T-cell (primary cell): ENCODE measurements at regions not wholly inside any gene's neighbourhood (a gene's known extent, or its start where the extent isn't known, plus 50 kb on each side); places are given as distances from the start of the nearest gene placed in this dataset.

ENCODE experiments used
- ATAC-seq, 4 experiments: fragments of 200-7000 bp in 3 of 4; fragments of 150-1000 bp in 1 of 4; cut with Tn5 transposase; replicated peaks in 1 of 4; 1 replicate in 3 of 4; 2 replicates in 1 of 4; pipeline ENCODE4 v1.10.0; 2021; ENCODE audit warnings: moderate library complexity in 3 of 4, mild to moderate bottlenecking in 2 of 4, moderate number of reproducible peaks in 1 of 4
- CTCF ChIA-PET, 2 donors: fragments of 300-600 bp; sonication (Branson Sonifier 250); formaldehyde crosslinking; loops; one replicate each; lab custom pipeline; 2022; ENCODE audit warnings: antibody characterized with exemption in 2 of 2; lab: Charles Lee
- POLR2A ChIA-PET, 2 donors: fragments of 300-600 bp; sonication (Branson Sonifier 250); formaldehyde crosslinking; loops; one replicate each; lab custom pipeline; 2022; ENCODE audit warnings: antibody characterized with exemption in 2 of 2; lab: Charles Lee
- DNase-seq, 35 experiments: peaks; one replicate each; pipeline versions ENCODE4 v3.0.0 to v3.0.0-alpha.2; 2013 to 2023
- H3K27ac ChIP-seq: one replicate; pipeline ENCODE4 v1.5.1; 2013; ENCODE audit warnings: low read length
- H3K27me3 ChIP-seq, 2 experiments: replicated peaks in 1 of 2; 1 replicate in 1 of 2; 2 replicates in 1 of 2; pipeline versions ENCODE4 v1.6.1 to v1.7.0; 2013; ENCODE audit warnings: low read length in 1 of 2, mixed read lengths in 1 of 2; ENCODE audit not compliant: control insufficient read depth in 2 of 2, insufficient read depth in 2 of 2; ENCODE audit errors: extremely low read depth in 1 of 2
- H3K36me3 ChIP-seq, 2 donors: 1 replicate in 1 of 2; 2 replicates in 1 of 2; pipeline versions ENCODE4 v1.6.1 to v1.7.0; 2013; ENCODE audit warnings: low read length in 1 of 2; ENCODE audit not compliant: control insufficient read depth in 2 of 2, insufficient read depth in 1 of 2; ENCODE audit errors: extremely low read depth in 1 of 2
- H3K4me1 ChIP-seq, 2 experiments: 1 replicate in 1 of 2; 2 replicates in 1 of 2; pipeline versions ENCODE4 v1.6.1 to v1.7.0; 2013; ENCODE audit warnings: low read length in 2 of 2, mixed read lengths in 1 of 2; ENCODE audit not compliant: insufficient read depth in 2 of 2, control insufficient read depth in 1 of 2; ENCODE audit errors: extremely low read depth in 1 of 2
- H3K4me3 ChIP-seq, 2 donors: 1 replicate in 1 of 2; 2 replicates in 1 of 2; pipeline versions ENCODE4 v1.5.1 to v1.7.0; 2013; ENCODE audit warnings: mild to moderate bottlenecking in 2 of 2, low read length in 1 of 2, moderate library complexity in 1 of 2; ENCODE audit not compliant: control insufficient read depth in 1 of 2; ENCODE audit errors: extremely low read depth in 1 of 2
- H3K9me3 ChIP-seq: 2 replicates; pipeline ENCODE4 v1.7.0; 2013
- H3K27ac Mint-ChIP-seq, 2 donors: one replicate each; pipeline ENCODE4 v1.8.0; 2020 to 2021; ENCODE audit warnings: mild to moderate bottlenecking in 2 of 2, mixed read lengths in 2 of 2
- H3K27me3 Mint-ChIP-seq, 2 donors: one replicate each; pipeline ENCODE4 v1.8.0; 2021 to 2022; ENCODE audit warnings: mixed read lengths in 2 of 2
- H3K36me3 Mint-ChIP-seq: one replicate; pipeline ENCODE4 v1.8.0; 2021; ENCODE audit warnings: mixed read lengths
- H3K4me1 Mint-ChIP-seq, 3 donors: one replicate each; pipeline ENCODE4 v1.8.0; 2020 to 2022; ENCODE audit warnings: mixed read lengths in 3 of 3, mild to moderate bottlenecking in 1 of 3
- H3K4me3 Mint-ChIP-seq, 3 donors: one replicate each; pipeline ENCODE4 v1.8.0; 2020 to 2022; ENCODE audit warnings: mild to moderate bottlenecking in 3 of 3, mixed read lengths in 3 of 3, moderate library complexity in 3 of 3
- H3K9me3 Mint-ChIP-seq, 3 donors: one replicate each; pipeline ENCODE4 v1.8.0; 2020 to 2022; ENCODE audit warnings: mixed read lengths in 3 of 3
- WGBS: methylation state at CpG from one replicate; pipeline ENCODE4 v1.1.5; 2013; ENCODE audit warnings: missing lambda C conversion rate; ENCODE audit not compliant: insufficient coverage; 5-methylcytosine and 5-hydroxymethylcytosine counted together

DNA sequence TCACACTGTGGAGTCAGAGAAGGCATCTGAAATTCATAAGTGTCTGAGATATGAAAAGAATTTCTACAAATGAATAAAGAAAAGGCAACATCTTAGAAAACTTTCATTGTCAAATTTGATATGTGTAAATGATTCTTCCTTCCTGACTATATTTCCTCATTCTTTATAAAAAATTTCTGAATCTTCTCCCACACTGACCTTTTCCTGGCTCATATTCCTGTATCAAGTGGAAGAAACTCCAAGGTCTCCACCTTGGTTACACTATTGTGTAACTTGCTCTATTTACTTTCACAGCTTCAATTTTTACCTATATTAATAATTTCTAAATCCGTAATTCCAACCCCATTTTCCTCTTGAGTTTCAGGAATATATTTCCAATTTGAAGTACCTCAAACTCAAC, 93.5 kb upstream of the FBXL7 start:
- Histone ChIP-seq H3K36me3 (no peaks in the 10 kb centered on the region), H3K27ac (no peak overlapping the region), H3K4me1 (no peaks in the 10 kb centered on the region), H3K9me3 (no peaks in the 10 kb centered on the region), H3K4me3 (no peak overlapping the region), H3K27me3 (no peaks in the 10 kb centered on the region)
- ChIA-PET POLR2A (no interaction called here), CTCF (no interaction called here)
- H3K27ac Mint-ChIP-seq = no peak overlapping the region
- no peak overlapping the region for H3K4me3 Mint-ChIP-seq
- DNase-seq (no peak), ATAC-seq (no peak)
- H3K4me1 Mint-ChIP-seq = no peaks in the 10 kb centered on the region
- WGBS = no CpG with 5 or more reads among the region's 1 CpG
- H3K36me3 Mint-ChIP-seq = no peaks in the 10 kb centered on the region
- H3K9me3 Mint-ChIP-seq = peaks cover 7 to 25% (median 8%) of the 10 kb centered on the region in 3 donors
- H3K27me3 Mint-ChIP-seq = no peaks in the 10 kb centered on the region

DNA sequence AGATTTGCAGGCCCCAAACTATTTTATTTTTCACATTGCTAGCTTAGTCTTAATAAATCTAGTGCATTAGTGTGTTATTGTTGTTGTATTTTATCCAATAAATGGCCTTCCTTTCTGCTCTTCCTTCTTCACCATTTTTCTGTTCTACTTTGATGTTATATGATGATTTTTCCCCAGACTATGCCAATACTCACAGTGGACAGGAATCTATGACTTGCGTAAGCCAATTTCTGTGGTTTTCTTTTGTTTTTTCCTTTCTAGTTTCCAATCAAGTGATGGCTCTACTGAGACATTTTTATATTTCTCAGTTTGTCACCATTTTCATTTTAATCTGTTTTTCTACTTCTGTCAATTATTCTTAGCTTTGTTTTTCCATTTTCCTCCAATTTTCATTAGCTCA, 106.8 kb upstream of the FBXL7 start:
- CTCF ChIA-PET = no interaction called here
- Histone ChIP-seq H3K27me3 (no peaks in the 10 kb centered on the region), H3K9me3 (no peaks in the 10 kb centered on the region), H3K36me3 (no peaks in the 10 kb centered on the region), H3K27ac (no peak overlapping the region), H3K4me1 (no peaks in the 10 kb centered on the region), H3K4me3 (no peak overlapping the region)
- no peaks in the 10 kb centered on the region for H3K4me1 Mint-ChIP-seq
- DNase-seq = no peak
- POLR2A ChIA-PET = no interaction called here
- H3K36me3 Mint-ChIP-seq = no peaks in the 10 kb centered on the region
- no peak overlapping the region for H3K4me3 Mint-ChIP-seq
- ATAC-seq = no peak
- peaks cover 0 to 8% (median 0%) of the 10 kb centered on the region in 3 donors for H3K9me3 Mint-ChIP-seq
- no CpG with 5 or more reads among the region's 1 CpG for WGBS
- no peaks in the 10 kb centered on the region for H3K27me3 Mint-ChIP-seq
- no peak overlapping the region for H3K27ac Mint-ChIP-seq

- WGBS = 80% methylated on average over 3 of the region's 12 CpGs
- no peaks in the 10 kb centered on the region for H3K27me3 Mint-ChIP-seq
- peaks cover 0 to 15% (median 4%) of the 10 kb centered on the region in 3 donors for H3K9me3 Mint-ChIP-seq
These were observed 108.1 kb upstream of the FBXL7 start for GRCh38 chr5:15391704-15392397.

GRCh38 chr5:15388866-15389265, 111.1 kb upstream of the FBXL7 start:
- DNase-seq = no peak
- ChIA-PET POLR2A (no interaction called here), CTCF (no interaction called here)
- H3K27me3 Mint-ChIP-seq = peaks cover 0 to 3% of the 10 kb centered on the region in 2 donors
- H3K27ac ChIP-seq = no peak overlapping the region
- no peaks in the 10 kb centered on the region for H3K4me1 Mint-ChIP-seq
- ATAC-seq = no peak
- H3K4me3 Mint-ChIP-seq = no peak overlapping the region
- H3K27ac Mint-ChIP-seq = no peak overlapping the region
- no peaks in the 10 kb centered on the region for H3K4me1 ChIP-seq
- H3K27me3 ChIP-seq = peaks cover 0 to 5% of the 10 kb centered on the region in 2 experiments
- H3K36me3 ChIP-seq = no peaks in the 10 kb centered on the region
- H3K4me3 ChIP-seq = no peak overlapping the region
- peaks cover 0 to 17% (median 8%) of the 10 kb centered on the region in 3 donors for H3K9me3 Mint-ChIP-seq
- H3K9me3 ChIP-seq = no peaks in the 10 kb centered on the region
- H3K36me3 Mint-ChIP-seq = no peaks in the 10 kb centered on the region
- 80% methylated on average over 1 of the region's 2 CpGs for WGBS

More at GRCh38 chr5:15391704-15392397, 108.1 kb upstream of the FBXL7 start:
- no peaks in the 10 kb centered on the region for H3K4me1 ChIP-seq
- Mint-ChIP-seq H3K4me1 (no peaks in the 10 kb centered on the region), H3K27ac (no peak overlapping the region), H3K4me3 (no peak overlapping the region), H3K36me3 (no peaks in the 10 kb centered on the region)
- no peak overlapping the region for H3K4me3 ChIP-seq
- CTCF ChIA-PET = no interaction called here
- no peak for DNase-seq
- H3K27me3 ChIP-seq = no peaks in the 10 kb centered on the region
- no peak overlapping the region for H3K27ac ChIP-seq
- no peaks in the 10 kb centered on the region for H3K9me3 ChIP-seq
- no peak for ATAC-seq
- POLR2A ChIA-PET = no interaction called here
- H3K36me3 ChIP-seq = no peaks in the 10 kb centered on the region

GRCh38 chr5:15387931-15388524, 112.0 kb upstream of the FBXL7 start:
- no peak overlapping the region for H3K4me3 Mint-ChIP-seq
- H3K27me3 Mint-ChIP-seq = peaks cover 0 to 3% of the 10 kb centered on the region in 2 donors
- no peaks in the 10 kb centered on the region for H3K4me1 Mint-ChIP-seq
- WGBS = 78% methylated on average over 4 of the region's 6 CpGs
- no peaks in the 10 kb centered on the region for H3K36me3 Mint-ChIP-seq
- H3K27ac ChIP-seq = no peak overlapping the region
- H3K4me1 ChIP-seq = no peaks in the 10 kb centered on the region
- peaks cover 0 to 5% of the 10 kb centered on the region in 2 experiments for H3K27me3 ChIP-seq
- H3K4me3 ChIP-seq = no peak overlapping the region
- no peaks in the 10 kb centered on the region for H3K36me3 ChIP-seq
- CTCF ChIA-PET = no interaction called here
- POLR2A ChIA-PET = no interaction called here
- peaks cover 0 to 13% (median 8%) of the 10 kb centered on the region in 3 donors for H3K9me3 Mint-ChIP-seq
- no peak overlapping the region for H3K27ac Mint-ChIP-seq
- ATAC-seq = no peak
- no peak for DNase-seq
- H3K9me3 ChIP-seq = no peaks in the 10 kb centered on the region

GRCh38 chr5:15386122-15386521, 113.9 kb upstream of the FBXL7 start:
- no peaks in the 10 kb centered on the region for H3K9me3 ChIP-seq
- no peaks in the 10 kb centered on the region for H3K4me1 ChIP-seq
- Mint-ChIP-seq H3K36me3 (no peaks in the 10 kb centered on the region), H3K4me3 (no peak overlapping the region), H3K4me1 (no peaks in the 10 kb centered on the region), H3K27ac (no peak overlapping the region), H3K9me3 (peaks cover 2 to 13% (median 8%) of the 10 kb centered on the region in 3 donors), H3K27me3 (peaks cover 0 to 3% of the 10 kb centered on the region in 2 donors)
- H3K36me3 ChIP-seq = no peaks in the 10 kb centered on the region
- POLR2A ChIA-PET = no interaction called here
- WGBS = 69% methylated on average over 1 of the region's 3 CpGs
- no peak for ATAC-seq
- H3K4me3 ChIP-seq = no peak overlapping the region
- H3K27me3 ChIP-seq = peaks cover 0 to 5% of the 10 kb centered on the region in 2 experiments
- no peak overlapping the region for H3K27ac ChIP-seq
- CTCF ChIA-PET = no interaction called here
- no peak for DNase-seq
